Breast epithelium (tissue), 4 donors: ENCODE measurements at regions not wholly inside any gene's neighbourhood (a gene's known extent, or its start where the extent isn't known, plus 50 kb on each side); places are given as distances from the start of the nearest gene placed in this dataset.

Source experiments
- DNase-seq, 2 donors: peaks; one replicate each; pipeline ENCODE4 v3.0.0-alpha.2; 2019; ENCODE audit warnings: low spot score in 2 of 2
- H3K27ac ChIP-seq, 2 donors: fragments of 200-600 bp; sonication (generic) in 1 of 2; one replicate each; pipeline ENCODE4 v1.5.1; 2016 to 2019; ENCODE audit warnings: mild to moderate bottlenecking in 1 of 2
- H3K27me3 ChIP-seq, 2 donors: fragments of 200-600 bp; sonication (generic) in 1 of 2; one replicate each; pipeline versions ENCODE4 v1.5.1 to v1.6.0; 2017 to 2019; ENCODE audit warnings: control low read depth in 1 of 2, mild to moderate bottlenecking in 1 of 2
- H3K36me3 ChIP-seq: fragments of 200-600 bp; one replicate; pipeline ENCODE4 v1.5.1; 2019
- H3K4me1 ChIP-seq, 2 donors: fragments of 200-600 bp; sonication (generic); one replicate each; pipeline ENCODE4 v1.5.1; 2016 to 2019; ENCODE audit warnings: control low read depth in 1 of 2
- H3K4me3 ChIP-seq, 3 donors: fragments of 200-600 bp; sonication (generic); 1 replicate in 2 of 3; 2 replicates in 1 of 3; pipeline ENCODE4 v1.5.1; 2016 to 2019; ENCODE audit warnings: mild to moderate bottlenecking in 3 of 3, moderate library complexity in 2 of 3
- H3K9me3 ChIP-seq, 2 donors: fragments of 200-600 bp; sonication (generic) in 1 of 2; one replicate each; pipeline ENCODE4 v1.5.1; 2016 to 2019; ENCODE audit warnings: control low read depth in 1 of 2
- CTCF ChIP-seq, 3 donors: fragments of 450-650 bp; IDR thresholded peaks; one replicate each; pipeline ENCODE4 v1.5.1; 2016 to 2017; ENCODE audit warnings: antibody characterized with exemption in 3 of 3, mild to moderate bottlenecking in 3 of 3, moderate library complexity in 3 of 3
- POLR2A ChIP-seq: fragments of 450-650 bp; IDR thresholded peaks from one replicate; pipeline ENCODE4 v1.6.1; 2016; ENCODE audit warnings: antibody characterized with exemption, mild to moderate bottlenecking, moderate library complexity
- POLR2AphosphoS5 ChIP-seq, 3 donors: sonication (generic); formaldehyde crosslinking; IDR thresholded peaks; one replicate each; pipeline ENCODE4 v1.6.1; 2017; ENCODE audit warnings: antibody characterized with exemption in 3 of 3
- intact Hi-C: fragments of 100-400 bp; cut with DNase I; formaldehyde crosslinking; loops from one replicate; pipeline ENCODE4 v1.15.1; 2023; ENCODE audit warnings: low total_unique reads

- no peaks in the 10 kb centered on the region for H3K9me3 ChIP-seq
- TF ChIP-seq POLR2AphosphoS5 (IDR thresholded peaks at IDR 0.05) (no peak), CTCF (IDR thresholded peaks at IDR 0.05) (no peak), POLR2A (no peak)
- H3K4me1 ChIP-seq: no peaks in the 10 kb centered on the region
- intact Hi-C loops: no loop called here
- DNase-seq: no peak
- no peaks in the 10 kb centered on the region for H3K36me3 ChIP-seq
- no peak overlapping the region for H3K4me3 ChIP-seq
- H3K27ac ChIP-seq: no peak overlapping the region
- no peaks in the 10 kb centered on the region for H3K27me3 ChIP-seq
Measured at GRCh38 chr5:40037713-40038112, 612.9 kb upstream of the DAB2 start.

GRCh38 chr5:40034441-40034840 is 609.7 kb upstream of the DAB2 start:
- no peaks in the 10 kb centered on the region for H3K36me3 ChIP-seq
- H3K4me3 ChIP-seq: no peak overlapping the region
- H3K9me3 ChIP-seq: no peaks in the 10 kb centered on the region
- no peaks in the 10 kb centered on the region for H3K4me1 ChIP-seq
- intact Hi-C loops: no loop called here
- no peaks in the 10 kb centered on the region for H3K27me3 ChIP-seq
- TF ChIP-seq POLR2A: no peak
- DNase-seq: no peak
- no peak overlapping the region for H3K27ac ChIP-seq

DNA sequence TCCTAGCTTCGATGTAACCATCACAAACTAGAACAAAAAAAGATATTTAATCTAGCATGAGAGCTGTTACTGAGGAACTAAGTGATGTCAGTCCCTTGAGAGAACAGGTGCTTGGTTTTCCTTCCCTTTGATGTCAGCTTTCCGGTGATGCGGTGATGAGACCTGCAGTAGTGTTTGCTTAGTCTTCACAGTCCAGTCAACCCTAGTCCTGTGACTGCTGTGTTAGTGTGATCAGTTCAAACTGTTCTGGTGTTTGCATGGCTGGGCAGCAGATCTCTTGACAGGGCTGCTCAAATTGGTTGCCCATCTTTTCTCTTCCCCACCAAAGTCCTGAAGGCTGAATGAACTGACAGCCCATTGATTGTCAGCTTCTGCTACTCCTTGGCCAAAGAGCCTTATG is 608.6 kb upstream of the DAB2 start:
- Histone ChIP-seq H3K36me3 (no peaks in the 10 kb centered on the region), H3K4me1 (no peaks in the 10 kb centered on the region), H3K9me3 (no peaks in the 10 kb centered on the region), H3K27me3 (no peaks in the 10 kb centered on the region), H3K27ac (no peak overlapping the region), H3K4me3 (no peak overlapping the region)
- no peak for TF ChIP-seq POLR2A
- TF ChIP-seq CTCF (IDR thresholded peaks at IDR 0.05): no peak
- TF ChIP-seq POLR2AphosphoS5 (IDR thresholded peaks at IDR 0.05): no peak
- intact Hi-C loops: no loop called here
- no peak for DNase-seq

- Histone ChIP-seq H3K9me3 (no peaks in the 10 kb centered on the region), H3K27ac (no peak overlapping the region), H3K4me3 (no peak overlapping the region), H3K27me3 (no peaks in the 10 kb centered on the region), H3K4me1 (no peaks in the 10 kb centered on the region), H3K36me3 (no peaks in the 10 kb centered on the region)
- DNase-seq: no peak
- intact Hi-C loops: no loop called here
- TF ChIP-seq CTCF (IDR thresholded peaks at IDR 0.05) (no peak), POLR2AphosphoS5 (IDR thresholded peaks at IDR 0.05) (no peak), POLR2A (no peak)
Measured at GRCh38 chr5:40033009-40033408, 608.2 kb upstream of the DAB2 start.

DNA sequence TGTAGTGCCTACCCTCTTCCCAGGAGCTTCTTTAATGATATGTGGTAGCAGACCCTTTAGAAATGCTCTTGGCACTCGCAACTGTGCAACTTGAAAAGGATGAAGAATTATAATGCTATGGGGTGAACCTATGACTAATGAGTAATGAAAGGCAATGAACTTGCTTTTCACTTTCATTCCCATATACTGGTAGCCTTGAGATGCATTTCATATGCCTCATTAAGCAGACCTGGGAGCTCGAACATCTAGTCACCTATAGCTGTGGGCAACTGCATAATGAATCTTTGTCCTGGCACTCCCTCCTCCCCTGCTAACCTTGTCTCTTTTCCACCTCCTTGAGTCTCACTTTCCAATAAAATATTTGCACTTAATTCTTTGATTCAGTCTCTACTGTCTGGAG is 605.9 kb upstream of the DAB2 start:
- Histone ChIP-seq H3K9me3 (no peaks in the 10 kb centered on the region), H3K27ac (no peak overlapping the region), H3K36me3 (no peaks in the 10 kb centered on the region), H3K4me3 (no peak overlapping the region), H3K4me1 (no peaks in the 10 kb centered on the region), H3K27me3 (no peaks in the 10 kb centered on the region)
- TF ChIP-seq POLR2AphosphoS5 (IDR thresholded peaks at IDR 0.05) (no peak), POLR2A (no peak), CTCF (IDR thresholded peaks at IDR 0.05) (no peak)
- intact Hi-C loops: no loop called here
- no peak for DNase-seq

DNA sequence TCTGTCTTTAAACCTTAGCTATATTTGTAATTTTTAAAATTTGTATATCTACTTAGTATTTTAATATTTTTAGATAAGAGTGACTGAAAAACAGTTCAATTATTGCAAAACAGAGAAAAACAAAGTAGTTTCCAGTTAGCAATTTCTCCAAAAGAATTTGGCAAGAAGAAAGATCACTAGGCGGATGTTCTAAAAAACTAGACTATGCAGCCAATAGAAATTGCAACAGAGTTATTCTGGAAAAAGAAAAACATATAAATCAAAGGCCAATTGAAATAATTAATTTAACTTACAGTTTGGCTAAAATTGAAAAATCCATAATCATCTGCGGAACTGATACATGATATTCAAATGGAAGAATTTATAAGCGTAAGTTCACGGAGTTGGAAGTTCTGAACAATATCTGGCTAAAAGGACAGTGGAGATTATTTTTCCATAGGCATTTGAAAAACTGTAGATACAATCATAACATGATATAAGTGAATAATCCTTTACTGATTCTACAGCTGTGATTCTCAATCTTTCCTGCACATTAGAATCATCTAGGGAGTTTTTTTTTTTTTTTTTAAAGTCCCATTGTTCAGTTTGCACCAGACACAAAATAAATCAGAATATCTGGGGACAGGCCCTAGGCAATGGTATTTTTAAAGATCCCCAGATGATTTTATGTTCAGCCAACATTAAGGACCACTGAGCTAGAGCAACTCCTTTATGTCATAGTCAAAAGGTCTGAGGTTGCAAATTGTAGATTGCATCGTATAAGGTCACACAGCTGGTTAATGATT is 605.1 kb upstream of the DAB2 start:
- DNase-seq: no peak
- Histone ChIP-seq H3K27ac (no peak overlapping the region), H3K36me3 (no peaks in the 10 kb centered on the region), H3K9me3 (no peaks in the 10 kb centered on the region), H3K4me3 (no peak overlapping the region), H3K4me1 (no peaks in the 10 kb centered on the region), H3K27me3 (no peaks in the 10 kb centered on the region)
- intact Hi-C loops: no loop called here
- TF ChIP-seq POLR2AphosphoS5 (IDR thresholded peaks at IDR 0.05) (no peak), CTCF (IDR thresholded peaks at IDR 0.05) (no peak), POLR2A (no peak)
